NCI-H748 (cell line): ENCODE measurements at regions not wholly inside any gene's neighbourhood (a gene's known extent, or its start where the extent isn't known, plus 50 kb on each side); places are given as distances from the start of the nearest gene placed in this dataset.

Experiments
- DNase-seq: peaks from one replicate; lab custom pipeline; 2025; ENCODE audit not compliant: unreplicated experiment; lab: John Stamatoyannopoulos, UW

DNA sequence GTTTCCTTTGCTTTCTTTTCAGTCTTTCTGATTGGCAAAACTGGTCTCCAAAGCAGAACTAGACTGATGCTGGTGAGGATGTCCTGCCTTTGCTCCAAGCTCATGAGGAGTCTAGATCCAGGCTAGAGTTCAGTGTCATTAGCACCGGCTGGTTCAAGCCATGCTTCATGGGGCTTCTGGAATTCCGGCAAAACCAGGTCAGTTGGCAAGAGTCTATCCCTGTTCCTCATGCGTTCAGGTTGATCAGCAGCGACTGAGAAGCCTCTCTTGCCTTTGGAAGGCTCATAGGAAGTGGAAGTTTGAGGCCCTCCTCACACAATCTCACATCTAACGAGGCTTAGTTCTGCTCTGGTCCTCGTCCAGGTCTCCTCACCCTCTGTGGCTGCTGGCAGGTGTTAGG lies 194.3 kb downstream of the HS3ST3A1 start:
- no peak for DNase-seq

GRCh38 chr17:13405807-13406206 lies 195.9 kb downstream of the HS3ST3A1 start:
- DNase-seq: no peak

DNA sequence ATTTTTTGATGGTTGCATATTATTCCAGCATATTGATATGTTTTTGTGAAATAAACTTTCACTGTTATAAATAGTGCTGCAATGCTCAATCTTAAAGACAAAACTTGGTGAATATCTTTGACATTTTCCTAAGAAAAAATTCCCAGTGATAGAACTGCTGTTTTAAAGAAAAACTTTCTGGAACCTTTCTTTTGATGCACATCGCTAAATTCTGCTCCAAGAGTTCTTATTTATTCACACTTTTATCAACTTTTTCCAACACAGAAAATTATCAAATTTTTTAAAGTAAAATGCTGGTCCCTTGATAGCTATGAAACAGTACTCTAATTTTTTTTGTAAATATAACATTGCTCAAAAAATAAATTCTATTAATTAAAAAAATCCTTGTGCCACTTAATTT lies 196.6 kb downstream of the HS3ST3A1 start:
- no peak for DNase-seq

DNA sequence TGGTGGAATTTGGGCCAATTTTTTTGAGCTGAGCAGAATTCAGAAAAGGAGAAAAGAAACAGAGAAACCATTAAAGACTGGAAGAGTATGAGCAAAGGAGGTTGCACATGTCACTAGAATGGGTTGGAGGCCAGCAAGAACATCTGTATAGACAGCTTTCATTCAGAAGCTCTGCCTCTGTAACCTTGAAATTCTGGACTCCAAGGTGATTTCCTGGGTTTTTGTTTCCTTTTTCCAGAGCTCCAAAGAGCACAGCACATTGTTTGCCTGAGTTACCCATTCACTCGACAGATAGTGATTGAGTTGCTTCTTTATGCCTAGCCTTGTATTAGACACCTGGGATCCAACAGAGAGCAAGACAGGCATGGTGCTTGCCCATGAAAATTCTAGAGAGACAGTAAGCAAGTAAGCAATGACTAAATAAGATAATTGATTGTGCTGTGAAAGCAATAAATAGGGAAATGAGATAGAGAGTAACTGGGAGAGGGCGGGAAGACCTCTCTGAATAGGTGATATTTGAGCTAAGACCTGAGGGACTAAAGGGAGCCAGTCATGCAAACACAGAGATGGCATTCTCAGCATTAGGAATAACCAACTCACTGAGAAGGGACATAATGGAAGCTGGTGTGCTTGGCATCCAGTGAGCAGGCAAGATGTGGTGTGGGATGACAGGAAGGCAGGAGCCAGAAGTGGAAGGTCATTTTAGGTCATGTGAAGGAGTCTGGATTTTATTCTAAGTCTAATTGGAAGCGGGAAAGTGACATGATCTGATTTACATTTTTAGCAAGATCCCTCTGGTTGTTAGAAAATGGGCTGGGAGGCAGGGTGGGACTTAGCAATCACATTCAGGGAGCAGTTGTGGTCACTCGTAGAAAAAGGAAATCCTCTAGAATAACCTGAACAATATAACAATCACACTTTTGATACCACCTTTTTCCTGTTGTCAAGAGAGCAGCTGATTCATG lies 197.5 kb downstream of the HS3ST3A1 start:
- DNase-seq: no peak

DNA sequence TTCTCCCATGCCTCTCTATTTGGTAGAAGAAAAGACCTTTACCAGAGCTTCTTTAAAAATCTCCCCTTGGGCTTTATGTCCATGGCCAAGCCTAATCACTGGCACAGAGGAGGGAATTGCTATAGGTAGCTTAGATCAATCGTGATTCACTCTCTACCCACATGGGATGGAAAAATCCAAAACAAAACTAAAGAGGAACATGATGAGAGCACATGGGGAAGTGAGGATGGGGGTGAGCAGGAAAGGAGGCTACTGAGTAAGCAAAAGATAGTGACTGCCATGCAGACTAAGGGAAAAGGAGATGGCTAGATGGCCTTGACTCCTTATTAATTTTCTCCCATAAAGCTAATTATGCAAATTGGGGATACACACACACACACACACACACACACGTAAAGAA lies 201.2 kb downstream of the HS3ST3A1 start:
- DNase-seq: no peak

DNA sequence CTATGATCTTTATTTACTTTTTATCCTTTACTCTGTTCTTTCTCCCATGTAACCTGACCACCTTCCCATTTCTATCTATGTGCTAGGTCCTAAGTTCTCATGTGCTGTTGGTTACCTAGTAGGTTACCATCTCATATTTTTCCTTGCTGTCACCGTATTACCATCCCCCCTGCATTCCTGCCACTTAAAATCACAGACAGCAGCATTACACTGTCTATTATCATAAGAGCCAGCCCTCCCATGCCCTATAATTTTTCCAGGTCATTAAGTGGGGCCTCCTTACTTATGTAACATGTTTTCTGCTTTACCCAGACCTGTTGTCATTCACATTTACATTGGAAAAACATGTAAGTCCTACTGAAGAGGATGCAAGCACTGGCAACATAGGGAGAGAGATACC lies 202.9 kb downstream of the HS3ST3A1 start:
- DNase-seq: no peak

- no peak for DNase-seq
Observed at GRCh38 chr17:13398091-13398490, 203.6 kb downstream of the HS3ST3A1 start.

DNA sequence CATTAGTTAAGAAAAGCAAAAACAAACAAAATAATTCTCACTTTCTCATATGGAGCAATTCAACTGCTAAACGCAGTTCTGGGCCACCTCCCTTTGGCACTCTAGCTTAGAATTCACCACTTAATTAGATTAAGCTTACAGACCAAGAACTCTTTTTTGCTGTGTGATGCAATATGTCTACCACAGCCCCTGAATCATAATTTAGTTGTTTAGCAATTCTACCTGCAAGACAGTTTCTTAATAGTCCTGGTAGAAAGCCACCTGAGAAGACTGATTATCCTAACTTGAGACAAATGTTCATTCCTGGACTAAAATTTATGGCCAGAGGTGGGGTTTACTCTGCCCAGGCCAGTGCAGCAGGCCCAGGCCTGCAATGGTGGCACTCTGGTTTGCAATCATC lies 205.9 kb downstream of the HS3ST3A1 start:
- DNase-seq: no peak

DNA sequence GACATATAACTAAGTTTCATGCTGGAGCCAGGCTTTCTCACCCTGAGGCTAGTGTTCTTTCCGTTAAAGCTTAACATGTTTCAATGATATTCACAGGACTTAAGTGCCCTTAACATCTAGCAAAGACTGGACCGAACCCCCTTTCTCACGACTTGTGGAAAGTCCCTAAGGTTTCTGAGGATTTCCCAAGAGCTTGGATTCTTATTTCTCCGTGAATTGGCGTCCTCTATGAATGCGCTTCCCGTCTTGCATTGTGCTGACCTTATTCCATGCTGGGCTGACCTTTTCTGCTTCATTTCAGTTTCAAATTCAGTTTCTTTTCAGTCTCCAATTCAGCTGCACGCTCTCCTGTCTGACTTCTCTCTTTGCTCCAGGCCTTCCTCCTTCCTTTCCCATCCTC lies 206.4 kb downstream of the HS3ST3A1 start:
- no peak for DNase-seq

GRCh38 chr17:13393841-13394710 lies 207.7 kb downstream of the HS3ST3A1 start:
- DNase-seq: no peak

GRCh38 chr17:13387952-13388351 lies 213.8 kb downstream of the HS3ST3A1 start:
- DNase-seq: no peak

DNA sequence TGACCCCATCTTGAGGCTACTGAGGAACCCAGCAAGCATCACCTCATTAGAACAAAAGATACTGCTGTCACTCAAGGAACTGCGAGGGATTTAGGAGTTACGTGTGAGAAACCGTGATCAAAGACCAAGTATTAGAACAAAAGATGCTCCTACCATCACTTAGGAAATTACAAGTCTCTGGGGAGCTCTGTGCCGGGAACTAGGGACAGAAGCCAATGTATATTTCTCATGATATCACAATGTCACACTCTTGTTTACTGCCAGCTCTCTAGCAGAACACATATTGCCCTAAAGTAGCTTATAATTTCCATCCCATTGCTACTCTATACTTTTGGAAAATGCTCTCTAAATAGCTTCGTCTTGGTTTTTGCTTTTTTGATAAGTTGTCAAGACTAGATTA lies 214.5 kb downstream of the HS3ST3A1 start:
- DNase-seq: no peak

GRCh38 chr17:13385481-13385911 lies 216.2 kb downstream of the HS3ST3A1 start:
- no peak for DNase-seq

GRCh38 chr17:13384626-13385025 lies 217.1 kb downstream of the HS3ST3A1 start:
- DNase-seq: peak; percentile 53

DNA sequence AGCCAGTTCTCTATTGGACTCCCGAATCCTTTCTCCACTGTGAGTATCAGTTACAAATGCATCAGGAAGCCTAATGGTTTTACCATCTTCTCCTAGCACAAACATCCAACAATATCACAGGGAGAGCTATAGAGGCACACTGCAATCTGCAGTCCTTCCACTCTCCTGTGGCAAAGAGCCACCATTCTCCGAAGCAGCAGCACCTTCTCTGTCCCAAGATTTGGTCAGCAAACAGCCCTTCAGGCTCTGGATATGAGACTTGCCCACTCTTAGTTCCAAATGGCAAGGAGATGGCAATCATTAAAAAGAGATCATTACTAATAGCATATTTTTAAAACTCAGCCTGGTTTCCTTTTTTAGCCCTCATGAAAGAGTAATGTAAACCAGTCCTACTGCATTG lies 223.4 kb downstream of the HS3ST3A1 start:
- no peak for DNase-seq

- no peak for DNase-seq
Observed at GRCh38 chr17:13374203-13375143, 227.3 kb downstream of the HS3ST3A1 start.

DNA sequence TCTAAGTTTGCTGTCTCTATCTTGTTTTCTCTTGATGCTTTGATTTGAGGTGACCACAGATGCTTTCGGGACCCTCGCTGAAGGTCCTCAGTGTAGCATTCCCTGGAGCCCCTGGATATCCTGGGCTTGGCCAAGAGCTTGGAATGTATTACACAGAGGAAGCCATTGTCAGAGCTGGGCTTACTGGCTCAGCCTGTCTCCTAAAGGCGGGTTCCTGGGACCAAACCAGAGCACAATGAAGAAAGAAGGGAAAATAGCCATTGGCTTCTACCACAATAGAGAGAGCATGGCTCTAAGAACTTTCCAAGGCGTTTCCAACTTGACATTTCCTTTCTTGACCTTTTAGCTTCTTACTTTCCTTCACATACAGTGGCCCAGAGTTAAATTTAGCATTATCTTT lies 229.3 kb downstream of the HS3ST3A1 start:
- no peak for DNase-seq

- no peak for DNase-seq
Observed at GRCh38 chr17:13367154-13367553, 234.6 kb downstream of the HS3ST3A1 start.

GRCh38 chr17:13365331-13365730 lies 236.4 kb downstream of the HS3ST3A1 start:
- DNase-seq: no peak

- no peak for DNase-seq
Observed at GRCh38 chr17:13363771-13364170, 238.0 kb downstream of the HS3ST3A1 start.
